HepG2 (cell line): ENCODE measurements at regions not wholly inside any gene's neighbourhood (a gene's known extent, or its start where the extent isn't known, plus 50 kb on each side); places are given as distances from the start of the nearest gene placed in this dataset.

ENCODE experiments used
- ATAC-seq: fragments of 200-7000 bp; cut with Tn5 transposase; 3 replicates; pipeline ENCODE4 v1.9.1; 2020; ENCODE audit warnings: mild to moderate bottlenecking, moderate library complexity
- BruUV-seq: library from RNA; stranded (reverse); fragments of 400-500 nt; replicated peaks from 2 replicates; lab custom pipeline; 2021; lab: Mats Ljungman, UMichigan
- CTCF ChIA-PET: fragments of 300-600 bp; formaldehyde crosslinking; extraction: SDS; loops from one replicate; lab custom pipeline; 2021; ENCODE audit warnings: low total read pairs, inconsistent platforms, low intra/inter-chr PET ratio; lab: Yijun Ruan, JAX
- POLR2A ChIA-PET: fragments of 350-600 bp; sonication (Branson Sonifier 250); formaldehyde crosslinking; loops from one replicate; lab custom pipeline; 2020; ENCODE audit warnings: antibody characterized with exemption, inconsistent platforms; lab: Yijun Ruan, JAX
- DNase-seq: peaks from one replicate; pipeline ENCODE4 v3.0.0-alpha.2; 2015; ENCODE audit warnings: low spot score
- FAIRE-seq: peaks from 3 replicates; lab custom pipeline; 2011; peaks lifted over from hg19 to GRCh38; lab: Jason Lieb, UNC
- H2AFZ ChIP-seq: one replicate; pipeline ENCODE4 v1.6.1; 2011; ENCODE audit warnings: low read length, inconsistent platforms
- H3K27ac ChIP-seq: fragments of 300-600 bp; 3 replicates; pipeline ENCODE4 v1.8.0; 2011; ENCODE audit warnings: mixed run types, mild to moderate bottlenecking, mixed read lengths, low read length, inconsistent platforms; ENCODE audit not compliant: insufficient read depth; ENCODE audit errors: extremely low read length
- H3K27me3 ChIP-seq, 2 experiments: fragments of 200-600 bp in 1 of 2; 2 replicates in 1 of 2; 3 replicates in 1 of 2; pipeline versions ENCODE4 v1.6.0 to v1.8.0; 2011; ENCODE audit warnings: low read length in 2 of 2, mild to moderate bottlenecking in 2 of 2, moderate library complexity in 2 of 2, inconsistent platforms in 1 of 2; ENCODE audit not compliant: insufficient read depth in 2 of 2, control insufficient read depth in 1 of 2
- H3K36me3 ChIP-seq, 2 experiments: fragments of 200-600 bp in 1 of 2; replicated peaks in 1 of 2; 2 replicates in 1 of 2; 3 replicates in 1 of 2; pipeline versions ENCODE4 v1.5.1 to v1.8.0; 2011; ENCODE audit warnings: low read length in 2 of 2, inconsistent platforms in 1 of 2; ENCODE audit not compliant: insufficient read depth in 2 of 2, control insufficient read depth in 1 of 2
- H3K4me1 ChIP-seq: 2 replicates; pipeline ENCODE4 v1.5.1; 2012; ENCODE audit warnings: low read length, inconsistent platforms; ENCODE audit not compliant: insufficient read depth
- H3K4me2 ChIP-seq: 2 replicates; pipeline ENCODE4 v1.6.0; 2011; ENCODE audit warnings: low read depth, low read length, inconsistent platforms
- H3K4me3 ChIP-seq, 3 experiments: fragments of 200-600 bp in 1 of 3; sonication (generic), shearing (Covaris generic) in 1 of 3; replicated peaks in 1 of 3; 2 replicates each; pipeline ENCODE4 v1.5.1; 2011 to 2016; ENCODE audit warnings: low read length in 3 of 3, inconsistent platforms in 2 of 3, low read depth in 2 of 3, mild to moderate bottlenecking in 2 of 3, control low read depth in 1 of 3, mixed read lengths in 1 of 3; ENCODE audit not compliant: insufficient read depth in 1 of 3
- H3K79me2 ChIP-seq: one replicate; pipeline ENCODE4 v1.6.1; 2011; ENCODE audit warnings: low read length, inconsistent platforms; ENCODE audit not compliant: insufficient read depth
- H3K9ac ChIP-seq: 2 replicates; pipeline ENCODE4 v1.6.0; 2011; ENCODE audit warnings: mild to moderate bottlenecking, low read depth, low read length, inconsistent platforms; ENCODE audit not compliant: insufficient read depth
- H3K9me3 ChIP-seq: 2 replicates; pipeline ENCODE4 v1.5.1; 2012; ENCODE audit warnings: mild to moderate bottlenecking, low read length
- H4K20me1 ChIP-seq: 2 replicates; pipeline ENCODE4 v1.6.0; 2011; ENCODE audit warnings: inconsistent platforms, mild to moderate bottlenecking, low read length, moderate library complexity; ENCODE audit not compliant: insufficient read depth
- CTCF ChIP-seq: sonication (generic); formaldehyde crosslinking; IDR thresholded peaks from 2 replicates; pipeline ENCODE4 v1.5.0; 2020; ENCODE audit warnings: mild to moderate bottlenecking, missing genetic modification reagents, moderate library complexity
- TEAD3 ChIP-seq: optimal IDR thresholded peaks from 2 replicates; pipeline ENCODE3; 2016; ENCODE audit warnings: borderline replicate concordance
- USF2 ChIP-seq, 2 experiments: sonication (generic) in 1 of 2; formaldehyde crosslinking in 1 of 2; IDR thresholded peaks; 2 replicates each; pipeline versions ENCODE4 v1.5.1 to v1.6.1; 2011 to 2020; ENCODE audit warnings: borderline replicate concordance in 1 of 2, low read depth in 1 of 2, low read length in 1 of 2, mild to moderate bottlenecking in 1 of 2, missing genetic modification reagents in 1 of 2, moderate library complexity in 1 of 2
- ZNF142 ChIP-seq: sonication (generic); formaldehyde crosslinking; IDR thresholded peaks from 2 replicates; pipeline ENCODE4 v1.4.0; 2020; ENCODE audit warnings: missing genetic modification reagents
- in situ Hi-C: cut with HindIII; loops from 2 replicates; pipeline ENCODE4 v1.10.0; 2017; ENCODE audit warnings: low pct_unique_long_range_greater_than_20kb; ENCODE audit not compliant: extremely low pct_ligation_motif_present
- intact Hi-C: fragments of 100-400 bp; cut with micrococcal nuclease; formaldehyde crosslinking; loops from one replicate; pipeline ENCODE4 v1.10.0; 2022; ENCODE audit not compliant: unreplicated experiment

- TF ChIP-seq USF2 (IDR thresholded peaks at IDR 0.05; ENCODE audit: low read depth, low read length) (no peak), USF2 (CRISPR knock-in tag; IDR thresholded peaks at IDR 0.05; ENCODE audit: borderline replicate concordance) (no peak), ZNF142 (CRISPR knock-in tag) (no peak)
Observed at GRCh38 chr2:118493213-118493612, 354.2 kb downstream of the EN1 start (continued).

GRCh38 chr2:118492335-118492734, 355.1 kb downstream of the EN1 start:
- no peaks in the 10 kb centered on the region for H3K36me3 ChIP-seq
- ChIA-PET POLR2A (no interaction called here), CTCF (interaction anchor here (1.5 kb wide), 1 partner anchor 363 kb away, joined by 3 read pairs; no protein-coding TSS in a partner anchor)
- no peak overlapping the region for H3K4me2 ChIP-seq
- no peak overlapping the region for H3K9ac ChIP-seq
- H3K27me3 ChIP-seq: no peaks in the 10 kb centered on the region; a peak in 1 of 5 replicates
- TF ChIP-seq TEAD3 (no peak), CTCF (peak; percentile 29; the same call in 1 of the 2 replicates)
- H2AFZ ChIP-seq: no peak overlapping the region
- H4K20me1 ChIP-seq: no peaks in the 10 kb centered on the region
- no peaks in the 10 kb centered on the region for H3K79me2 ChIP-seq
- ATAC-seq: no peak
- in situ Hi-C loops: no loop called here
- FAIRE-seq: peak; percentile 32
- no TSS peak for BruUV-seq
- H3K9me3 ChIP-seq: no peaks in the 10 kb centered on the region
- no peak overlapping the region for H3K4me3 ChIP-seq
- intact Hi-C loops: loop anchor here (2.0 kb wide), 2 partner anchors 362 to 372 kb away; no protein-coding TSS in a partner anchor
- no peak overlapping the region for H3K27ac ChIP-seq
- peak; percentile 23 for DNase-seq
- H3K4me1 ChIP-seq: no peaks in the 10 kb centered on the region
